Breast epithelium (tissue), 4 donors: ENCODE measurements at regions not wholly inside any gene's neighbourhood (a gene's known extent, or its start where the extent isn't known, plus 50 kb on each side); places are given as distances from the start of the nearest gene placed in this dataset.
"Not testable (repeated sequence)": the region's sequence is repeated elsewhere in the genome, so short reads cannot be mapped to it uniquely, and the experiment has no call there.

Experiments
- DNase-seq, 2 donors: peaks; one replicate each; pipeline ENCODE4 v3.0.0-alpha.2; 2019; ENCODE audit warnings: low spot score in 2 of 2
- H3K27ac ChIP-seq, 2 donors: fragments of 200-600 bp; sonication (generic) in 1 of 2; one replicate each; pipeline ENCODE4 v1.5.1; 2016 to 2019; ENCODE audit warnings: mild to moderate bottlenecking in 1 of 2
- H3K27me3 ChIP-seq, 2 donors: fragments of 200-600 bp; sonication (generic) in 1 of 2; one replicate each; pipeline versions ENCODE4 v1.5.1 to v1.6.0; 2017 to 2019; ENCODE audit warnings: control low read depth in 1 of 2, mild to moderate bottlenecking in 1 of 2
- H3K36me3 ChIP-seq: fragments of 200-600 bp; one replicate; pipeline ENCODE4 v1.5.1; 2019
- H3K4me1 ChIP-seq, 2 donors: fragments of 200-600 bp; sonication (generic); one replicate each; pipeline ENCODE4 v1.5.1; 2016 to 2019; ENCODE audit warnings: control low read depth in 1 of 2
- H3K4me3 ChIP-seq, 3 donors: fragments of 200-600 bp; sonication (generic); 1 replicate in 2 of 3; 2 replicates in 1 of 3; pipeline ENCODE4 v1.5.1; 2016 to 2019; ENCODE audit warnings: mild to moderate bottlenecking in 3 of 3, moderate library complexity in 2 of 3
- H3K9me3 ChIP-seq, 2 donors: fragments of 200-600 bp; sonication (generic) in 1 of 2; one replicate each; pipeline ENCODE4 v1.5.1; 2016 to 2019; ENCODE audit warnings: control low read depth in 1 of 2
- POLR2A ChIP-seq: fragments of 450-650 bp; IDR thresholded peaks from one replicate; pipeline ENCODE4 v1.6.1; 2016; ENCODE audit warnings: antibody characterized with exemption, mild to moderate bottlenecking, moderate library complexity
- POLR2AphosphoS5 ChIP-seq, 3 donors: sonication (generic); formaldehyde crosslinking; IDR thresholded peaks; one replicate each; pipeline ENCODE4 v1.6.1; 2017; ENCODE audit warnings: antibody characterized with exemption in 3 of 3
- intact Hi-C: fragments of 100-400 bp; cut with DNase I; formaldehyde crosslinking; loops from one replicate; pipeline ENCODE4 v1.15.1; 2023; ENCODE audit warnings: low total_unique reads
- TF ChIP-seq, protein P1 (sequence below), 3 donors: fragments of 450-650 bp; IDR thresholded peaks; one replicate each; pipeline ENCODE4 v1.5.1; 2016 to 2017; ENCODE audit warnings: antibody characterized with exemption in 3 of 3, mild to moderate bottlenecking in 3 of 3, moderate library complexity in 3 of 3

DNA sequence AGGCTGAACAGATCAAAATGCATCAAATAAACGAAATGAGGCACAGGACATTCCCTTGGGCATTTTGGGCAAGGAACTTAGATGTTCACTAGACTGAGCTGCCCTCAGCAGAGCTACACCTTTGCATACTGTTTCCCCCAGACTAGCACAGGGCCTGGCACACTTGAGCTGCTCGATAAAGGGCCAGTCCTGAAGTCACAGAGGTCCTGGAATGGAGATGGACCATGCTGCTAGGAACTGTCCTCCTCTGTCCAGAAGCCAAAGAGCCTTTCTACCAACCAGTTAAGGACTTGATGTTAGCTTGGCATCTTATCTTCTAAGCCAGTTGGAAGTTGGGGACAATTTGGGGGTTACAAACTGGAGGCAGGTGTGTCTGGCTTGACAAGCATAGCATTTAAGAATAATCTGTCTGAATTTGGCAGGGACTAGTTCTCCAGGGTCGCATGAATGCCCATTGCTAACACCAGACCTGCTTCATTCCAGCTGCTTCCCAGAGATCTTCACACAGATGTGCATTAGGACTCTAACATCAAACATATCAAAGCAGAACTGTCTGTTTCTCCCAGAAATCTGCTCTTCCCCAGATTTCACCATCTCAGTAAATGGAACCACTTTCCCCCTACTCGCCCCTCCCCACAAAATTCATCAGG, 152.2 kb upstream of the PDE1C start:
- Histone ChIP-seq H3K27me3 (no peaks in the 10 kb centered on the region), H3K4me3 (no peak overlapping the region), H3K27ac (no peak overlapping the region), H3K4me1 (no peaks in the 10 kb centered on the region), H3K36me3 (no peaks in the 10 kb centered on the region), H3K9me3 (no peaks in the 10 kb centered on the region)
- DNase-seq = no peak
- TF ChIP-seq POLR2AphosphoS5 (IDR thresholded peaks at IDR 0.05) = no peak
- intact Hi-C loops = no loop called here

DNA sequence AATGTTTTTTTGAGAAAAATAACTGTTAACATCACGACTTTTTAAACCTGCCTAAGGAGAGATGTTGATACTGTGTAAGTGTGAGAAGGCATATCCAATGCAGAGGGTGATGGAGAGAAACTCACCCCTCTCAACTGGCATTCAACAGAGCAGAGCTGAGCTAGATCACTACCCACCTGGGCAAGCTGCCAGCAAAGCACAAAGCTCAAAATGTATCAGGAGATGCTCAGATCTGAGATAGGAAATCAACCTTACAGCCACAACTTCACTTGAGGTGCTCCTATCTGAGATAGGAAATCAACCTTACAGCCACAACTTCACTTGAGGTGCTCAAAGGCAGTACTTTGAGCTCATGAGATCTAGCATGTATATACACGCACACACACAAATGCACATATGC, 151.5 kb upstream of the PDE1C start:
- Histone ChIP-seq H3K27me3 (no peaks in the 10 kb centered on the region), H3K9me3 (no peaks in the 10 kb centered on the region), H3K4me3 (no peak overlapping the region), H3K27ac (no peak overlapping the region), H3K36me3 (no peaks in the 10 kb centered on the region), H3K4me1 (no peaks in the 10 kb centered on the region)
- TF ChIP-seq POLR2AphosphoS5 (IDR thresholded peaks at IDR 0.05) (no peak), POLR2A (no peak)
- TF ChIP-seq, protein P1, sequence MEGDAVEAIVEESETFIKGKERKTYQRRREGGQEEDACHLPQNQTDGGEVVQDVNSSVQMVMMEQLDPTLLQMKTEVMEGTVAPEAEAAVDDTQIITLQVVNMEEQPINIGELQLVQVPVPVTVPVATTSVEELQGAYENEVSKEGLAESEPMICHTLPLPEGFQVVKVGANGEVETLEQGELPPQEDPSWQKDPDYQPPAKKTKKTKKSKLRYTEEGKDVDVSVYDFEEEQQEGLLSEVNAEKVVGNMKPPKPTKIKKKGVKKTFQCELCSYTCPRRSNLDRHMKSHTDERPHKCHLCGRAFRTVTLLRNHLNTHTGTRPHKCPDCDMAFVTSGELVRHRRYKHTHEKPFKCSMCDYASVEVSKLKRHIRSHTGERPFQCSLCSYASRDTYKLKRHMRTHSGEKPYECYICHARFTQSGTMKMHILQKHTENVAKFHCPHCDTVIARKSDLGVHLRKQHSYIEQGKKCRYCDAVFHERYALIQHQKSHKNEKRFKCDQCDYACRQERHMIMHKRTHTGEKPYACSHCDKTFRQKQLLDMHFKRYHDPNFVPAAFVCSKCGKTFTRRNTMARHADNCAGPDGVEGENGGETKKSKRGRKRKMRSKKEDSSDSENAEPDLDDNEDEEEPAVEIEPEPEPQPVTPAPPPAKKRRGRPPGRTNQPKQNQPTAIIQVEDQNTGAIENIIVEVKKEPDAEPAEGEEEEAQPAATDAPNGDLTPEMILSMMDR (IDR thresholded peaks at IDR 0.05) = no peak
- no peak for DNase-seq
- intact Hi-C loops = no loop called here

DNA sequence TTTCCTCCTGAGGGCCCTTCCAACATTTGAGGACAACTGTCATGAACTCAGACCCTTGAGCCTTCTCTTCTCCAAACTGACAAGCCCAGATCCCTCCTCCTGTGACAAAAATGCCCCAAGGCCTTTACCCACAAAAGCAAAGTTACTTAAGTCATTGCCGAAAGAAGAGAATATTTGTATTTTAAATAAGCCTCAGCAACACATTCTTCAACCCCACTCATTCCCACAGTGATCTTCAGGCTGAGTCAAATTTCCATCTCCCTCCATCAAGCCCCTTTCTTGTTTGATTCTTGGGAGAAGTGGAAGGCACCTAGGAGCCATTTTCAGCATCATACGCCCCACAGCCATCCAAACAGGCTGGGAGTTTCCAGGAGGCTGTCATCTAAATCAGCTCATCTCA, 150.8 kb upstream of the PDE1C start:
- H3K27me3 ChIP-seq = no peaks in the 10 kb centered on the region
- intact Hi-C loops = no loop called here
- H3K36me3 ChIP-seq = no peaks in the 10 kb centered on the region
- no peak overlapping the region for H3K4me3 ChIP-seq
- no peaks in the 10 kb centered on the region for H3K9me3 ChIP-seq
- H3K4me1 ChIP-seq = no peaks in the 10 kb centered on the region
- TF ChIP-seq POLR2AphosphoS5 (IDR thresholded peaks at IDR 0.05) (no peak), POLR2A (no peak)
- TF ChIP-seq, protein P1 (IDR thresholded peaks at IDR 0.05) = no peak
- no peak for DNase-seq
- H3K27ac ChIP-seq = no peak overlapping the region

DNA sequence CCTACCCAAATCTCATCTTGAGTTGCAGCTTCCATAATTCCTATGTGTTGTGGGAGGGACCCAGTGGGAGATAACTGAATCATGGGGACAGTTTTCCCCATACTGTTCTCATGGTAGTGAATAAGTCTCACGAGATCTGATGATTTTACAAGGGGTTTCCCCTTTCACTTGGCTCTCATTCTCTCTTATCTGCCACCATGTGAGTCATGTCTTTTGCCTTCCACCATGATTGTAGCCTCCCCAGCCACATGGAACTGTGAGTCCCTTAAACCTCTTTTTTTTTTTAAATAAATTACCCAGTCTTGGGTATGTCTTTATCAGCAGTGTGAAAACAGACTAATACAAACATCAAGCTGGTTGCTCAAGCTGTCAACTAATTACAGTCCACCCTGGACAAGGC, 149.6 kb upstream of the PDE1C start:
- H3K27me3 ChIP-seq, H3K4me3 ChIP-seq, H3K9me3 ChIP-seq, H3K36me3 ChIP-seq, H3K27ac ChIP-seq, H3K4me1 ChIP-seq, DNase-seq, intact Hi-C loops: not testable (repeated sequence)

DNA sequence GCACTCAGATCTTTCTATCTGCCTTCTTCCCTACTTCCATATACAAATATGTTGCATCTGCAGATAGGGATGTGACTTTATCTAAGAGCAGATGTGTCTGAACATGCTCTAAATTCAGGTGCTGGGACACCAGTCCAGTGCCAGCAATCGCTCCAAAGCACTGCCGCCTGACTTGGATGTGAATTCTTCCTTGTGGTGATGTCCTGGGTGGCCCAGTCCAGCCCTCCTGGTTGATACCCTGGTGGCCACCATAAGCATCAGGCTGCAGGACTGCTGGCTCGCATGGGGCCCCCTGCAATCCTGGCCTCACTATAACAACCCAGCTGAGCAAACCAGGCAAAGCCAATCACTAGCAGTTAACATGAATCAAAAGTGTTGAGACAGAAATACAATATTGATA, 149.2 kb upstream of the PDE1C start:
- no peak overlapping the region for H3K4me3 ChIP-seq
- no peaks in the 10 kb centered on the region for H3K4me1 ChIP-seq
- H3K27ac ChIP-seq = no peak overlapping the region
- no peaks in the 10 kb centered on the region for H3K36me3 ChIP-seq
- TF ChIP-seq, protein P1 (IDR thresholded peaks at IDR 0.05) = no peak
- no peak for TF ChIP-seq POLR2AphosphoS5 (IDR thresholded peaks at IDR 0.05)
- no peak for TF ChIP-seq POLR2A
- no peaks in the 10 kb centered on the region for H3K9me3 ChIP-seq
- DNase-seq = no peak
- no peaks in the 10 kb centered on the region for H3K27me3 ChIP-seq
- intact Hi-C loops = no loop called here

DNA sequence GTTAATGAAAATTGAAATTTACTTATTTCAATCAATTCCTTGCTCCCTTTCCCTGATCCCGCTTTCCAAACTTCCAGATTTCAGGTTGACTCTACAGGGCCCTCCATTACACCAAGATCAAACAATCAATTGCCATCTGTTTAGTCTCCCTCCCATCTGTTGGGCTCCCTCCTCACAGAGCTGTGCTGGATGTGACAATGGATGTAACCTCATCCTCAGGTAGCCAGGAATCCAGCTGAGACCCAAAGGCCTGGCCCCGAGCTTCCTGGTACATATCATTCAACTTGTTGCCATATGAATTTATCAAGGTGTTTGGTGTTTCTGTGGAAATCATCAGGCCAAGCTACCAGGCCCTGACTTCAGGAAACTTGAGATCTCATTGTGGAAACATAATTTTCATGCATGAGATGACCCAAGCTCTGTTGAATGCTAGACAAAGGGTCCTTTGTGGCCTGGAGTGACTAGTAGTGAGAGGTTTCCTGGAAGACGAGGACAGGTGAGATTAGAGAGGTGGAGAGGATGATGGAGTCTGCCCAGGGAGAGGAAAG, 148.6 kb upstream of the PDE1C start:
- TF ChIP-seq POLR2AphosphoS5 (IDR thresholded peaks at IDR 0.05) (no peak), POLR2A (no peak)
- TF ChIP-seq, protein P1 (IDR thresholded peaks at IDR 0.05) = no peak
- Histone ChIP-seq H3K36me3 (no peaks in the 10 kb centered on the region), H3K4me1 (no peaks in the 10 kb centered on the region), H3K27me3 (no peaks in the 10 kb centered on the region), H3K27ac (no peak overlapping the region), H3K9me3 (no peaks in the 10 kb centered on the region), H3K4me3 (no peak overlapping the region)
- intact Hi-C loops = no loop called here
- no peak for DNase-seq
